ENCODE measurements at regions not wholly inside any gene's neighbourhood (a gene's known extent, or its start where the extent isn't known, plus 50 kb on each side); places are given as distances from the start of the nearest gene placed in this dataset.

DNA sequence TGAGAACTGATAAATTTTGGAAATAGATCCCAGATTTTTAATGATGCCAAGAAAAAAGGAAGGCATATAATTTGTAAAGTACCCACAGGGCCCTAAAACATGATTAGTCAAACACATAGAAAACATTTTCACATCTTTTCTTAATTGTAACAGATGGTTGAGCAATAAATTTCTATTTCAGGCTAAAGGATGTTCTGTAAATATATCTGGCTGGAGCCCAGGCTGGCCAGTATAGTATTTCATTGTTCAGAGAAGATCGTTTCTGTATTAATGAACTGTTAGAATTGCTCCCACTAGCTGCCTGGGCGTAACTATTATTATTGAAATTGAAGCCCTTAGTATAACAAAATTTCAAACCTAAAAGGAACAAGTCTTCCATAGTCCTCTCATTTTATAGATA is 105.3 kb upstream of the SMC2 start (continued):
- TF ChIP-seq, protein P1, sequence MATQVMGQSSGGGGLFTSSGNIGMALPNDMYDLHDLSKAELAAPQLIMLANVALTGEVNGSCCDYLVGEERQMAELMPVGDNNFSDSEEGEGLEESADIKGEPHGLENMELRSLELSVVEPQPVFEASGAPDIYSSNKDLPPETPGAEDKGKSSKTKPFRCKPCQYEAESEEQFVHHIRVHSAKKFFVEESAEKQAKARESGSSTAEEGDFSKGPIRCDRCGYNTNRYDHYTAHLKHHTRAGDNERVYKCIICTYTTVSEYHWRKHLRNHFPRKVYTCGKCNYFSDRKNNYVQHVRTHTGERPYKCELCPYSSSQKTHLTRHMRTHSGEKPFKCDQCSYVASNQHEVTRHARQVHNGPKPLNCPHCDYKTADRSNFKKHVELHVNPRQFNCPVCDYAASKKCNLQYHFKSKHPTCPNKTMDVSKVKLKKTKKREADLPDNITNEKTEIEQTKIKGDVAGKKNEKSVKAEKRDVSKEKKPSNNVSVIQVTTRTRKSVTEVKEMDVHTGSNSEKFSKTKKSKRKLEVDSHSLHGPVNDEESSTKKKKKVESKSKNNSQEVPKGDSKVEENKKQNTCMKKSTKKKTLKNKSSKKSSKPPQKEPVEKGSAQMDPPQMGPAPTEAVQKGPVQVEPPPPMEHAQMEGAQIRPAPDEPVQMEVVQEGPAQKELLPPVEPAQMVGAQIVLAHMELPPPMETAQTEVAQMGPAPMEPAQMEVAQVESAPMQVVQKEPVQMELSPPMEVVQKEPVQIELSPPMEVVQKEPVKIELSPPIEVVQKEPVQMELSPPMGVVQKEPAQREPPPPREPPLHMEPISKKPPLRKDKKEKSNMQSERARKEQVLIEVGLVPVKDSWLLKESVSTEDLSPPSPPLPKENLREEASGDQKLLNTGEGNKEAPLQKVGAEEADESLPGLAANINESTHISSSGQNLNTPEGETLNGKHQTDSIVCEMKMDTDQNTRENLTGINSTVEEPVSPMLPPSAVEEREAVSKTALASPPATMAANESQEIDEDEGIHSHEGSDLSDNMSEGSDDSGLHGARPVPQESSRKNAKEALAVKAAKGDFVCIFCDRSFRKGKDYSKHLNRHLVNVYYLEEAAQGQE (IDR thresholded peaks at IDR 0.05; ENCODE audit: low read depth): no peak
- no peak for TF ChIP-seq EZH2 (IDR thresholded peaks at IDR 0.05)
- TF ChIP-seq YY1 (IDR thresholded peaks at IDR 0.05; ENCODE audit: extremely low read depth, insufficient replicate concordance, low read depth, low read length): no peak
- TF ChIP-seq, protein P2, sequence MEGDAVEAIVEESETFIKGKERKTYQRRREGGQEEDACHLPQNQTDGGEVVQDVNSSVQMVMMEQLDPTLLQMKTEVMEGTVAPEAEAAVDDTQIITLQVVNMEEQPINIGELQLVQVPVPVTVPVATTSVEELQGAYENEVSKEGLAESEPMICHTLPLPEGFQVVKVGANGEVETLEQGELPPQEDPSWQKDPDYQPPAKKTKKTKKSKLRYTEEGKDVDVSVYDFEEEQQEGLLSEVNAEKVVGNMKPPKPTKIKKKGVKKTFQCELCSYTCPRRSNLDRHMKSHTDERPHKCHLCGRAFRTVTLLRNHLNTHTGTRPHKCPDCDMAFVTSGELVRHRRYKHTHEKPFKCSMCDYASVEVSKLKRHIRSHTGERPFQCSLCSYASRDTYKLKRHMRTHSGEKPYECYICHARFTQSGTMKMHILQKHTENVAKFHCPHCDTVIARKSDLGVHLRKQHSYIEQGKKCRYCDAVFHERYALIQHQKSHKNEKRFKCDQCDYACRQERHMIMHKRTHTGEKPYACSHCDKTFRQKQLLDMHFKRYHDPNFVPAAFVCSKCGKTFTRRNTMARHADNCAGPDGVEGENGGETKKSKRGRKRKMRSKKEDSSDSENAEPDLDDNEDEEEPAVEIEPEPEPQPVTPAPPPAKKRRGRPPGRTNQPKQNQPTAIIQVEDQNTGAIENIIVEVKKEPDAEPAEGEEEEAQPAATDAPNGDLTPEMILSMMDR (IDR thresholded peaks at IDR 0.05 in 2 of 3, conservative IDR thresholded peaks at IDR 0.05 in 1 of 3; ENCODE audit: borderline replicate concordance in 1 of 3, insufficient read depth in 1 of 3, low read depth in 2 of 3, low read length in 2 of 3): no peak
- TF ChIP-seq ZNF274 (IDR thresholded peaks at IDR 0.05; ENCODE audit: low read depth, low read length): no peak
- no peak for TF ChIP-seq JUND (IDR thresholded peaks at IDR 0.05)
- no peak for TF ChIP-seq TCF7L2 (IDR thresholded peaks at IDR 0.05; ENCODE audit: borderline replicate concordance, extremely low read depth, insufficient read depth, insufficient read length)

DNA sequence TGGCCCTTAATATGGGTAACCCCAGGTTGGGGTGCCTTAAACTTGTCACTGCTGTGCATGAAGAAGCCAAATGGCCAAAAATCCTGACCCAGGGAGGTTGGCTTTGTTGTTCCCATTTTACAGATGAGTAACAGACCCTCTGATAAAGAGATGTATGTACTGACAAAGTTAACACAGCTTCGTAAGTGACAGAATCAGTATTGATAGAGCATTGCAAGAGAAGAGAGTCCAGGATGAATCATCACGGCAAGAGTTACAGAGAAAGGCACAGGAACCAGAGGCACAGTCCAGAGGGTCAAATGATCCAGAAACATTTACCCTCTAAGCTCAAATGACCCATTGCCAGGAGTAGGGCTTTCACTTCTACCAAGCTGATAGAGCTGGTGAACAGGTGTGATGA is 103.8 kb upstream of the SMC2 start:
- Histone ChIP-seq H3K27ac (ENCODE audit: low read depth, low read length) (no peak overlapping the region), H3K36me3 (ENCODE audit: control insufficient read depth in 1 of 2, insufficient read depth in 2 of 2, low read length in 2 of 2) (no peaks in the 10 kb centered on the region), H3K4me1 (ENCODE audit: control insufficient read depth in 1 of 2, insufficient read depth in 2 of 2, low read length in 2 of 2) (no peaks in the 10 kb centered on the region), H4K20me1 (ENCODE audit: insufficient read depth) (no peaks in the 10 kb centered on the region; the same call in 1 of the 2 replicates), H3K79me2 (ENCODE audit: insufficient read depth, low read length) (no peaks in the 10 kb centered on the region), H3K9me3 (ENCODE audit: control insufficient read depth in 1 of 2, insufficient read depth in 1 of 2, low read depth in 1 of 2, low read length in 2 of 2) (no peaks in the 10 kb centered on the region), H3K4me2 (ENCODE audit: low read length) (no peak overlapping the region), H3K9ac (ENCODE audit: low read length) (no peak overlapping the region), H3K27me3 (ENCODE audit: insufficient read depth, low read length) (no peaks in the 10 kb centered on the region), H2AFZ (ENCODE audit: low read depth, low read length, poor library complexity, severe bottlenecking) (no peak overlapping the region), H3K9me2 (ENCODE audit: insufficient read depth) (no peaks in the 10 kb centered on the region), H3K4me3 (replicated peaks in 1 of 2; ENCODE audit: low read depth in 1 of 2, low read length in 2 of 2) (no peak overlapping the region)
- DNase-seq (ENCODE audit: low read depth, low spot score) (no peak), ATAC-seq (no peak)
- BruUV-seq (replicated peaks): no TSS peak
- TF ChIP-seq ELF1 (IDR thresholded peaks at IDR 0.05; ENCODE audit: borderline replicate concordance, low read depth): no peak
- TF ChIP-seq CBX3 (IDR thresholded peaks at IDR 0.05; ENCODE audit: low read depth): no peak
- TF ChIP-seq YY1 (IDR thresholded peaks at IDR 0.05; ENCODE audit: extremely low read depth, insufficient replicate concordance, low read depth, low read length): no peak
- TF ChIP-seq, protein P3, sequence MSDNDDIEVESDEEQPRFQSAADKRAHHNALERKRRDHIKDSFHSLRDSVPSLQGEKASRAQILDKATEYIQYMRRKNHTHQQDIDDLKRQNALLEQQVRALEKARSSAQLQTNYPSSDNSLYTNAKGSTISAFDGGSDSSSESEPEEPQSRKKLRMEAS (IDR thresholded peaks at IDR 0.05): no peak
- no peak for TF ChIP-seq SRF (IDR thresholded peaks at IDR 0.05; ENCODE audit: low read depth)
- no peak for TF ChIP-seq ZNF274 (IDR thresholded peaks at IDR 0.05; ENCODE audit: low read depth, low read length)
- CTCF ChIA-PET: no interaction called here
- RAD21 ChIA-PET (ENCODE audit: low non-redundant PET in 1 of 2, low total read pairs in 2 of 2, uncharacterized antibody in 2 of 2, unreplicated experiment in 2 of 2): no interaction called here
- POLR2A ChIA-PET: no interaction called here
- intact Hi-C loops (cut with micrococcal nuclease): no loop called here
